NCI-H345 treated with DMSO at 0.1 percent for 48 hours (cell line): ENCODE measurements at regions not wholly inside any gene's neighbourhood (a gene's known extent, or its start where the extent isn't known, plus 50 kb on each side); places are given as distances from the start of the nearest gene placed in this dataset.

ENCODE experiments used
- DNase-seq: peaks from one replicate; lab custom pipeline; 2025; ENCODE audit not compliant: unreplicated experiment; lab: John Stamatoyannopoulos, UW

- DNase-seq: no peak
Measured at GRCh38 chr18:68469049-68469625, 245.8 kb downstream of the TMX3 start.

- DNase-seq: no peak
Measured at GRCh38 chr18:68467957-68468356, 247.0 kb downstream of the TMX3 start.

- DNase-seq: no peak
Measured at GRCh38 chr18:68467329-68467728, 247.6 kb downstream of the TMX3 start.

GRCh38 chr18:68466672-68467071 lies 248.2 kb downstream of the TMX3 start:
- DNase-seq: no peak

GRCh38 chr18:68462766-68463165 lies 252.1 kb downstream of the TMX3 start:
- no peak for DNase-seq

GRCh38 chr18:68462148-68462547 lies 252.8 kb downstream of the TMX3 start:
- no peak for DNase-seq

- no peak for DNase-seq
Measured at GRCh38 chr18:68461481-68462018, 253.4 kb downstream of the TMX3 start.

- DNase-seq: no peak
Measured at GRCh38 chr18:68459968-68460367, 254.9 kb downstream of the TMX3 start.

GRCh38 chr18:68456985-68457384 lies 257.9 kb downstream of the TMX3 start:
- no peak for DNase-seq

GRCh38 chr18:68455229-68455603 lies 259.7 kb downstream of the TMX3 start:
- no peak for DNase-seq

- DNase-seq: no peak
Measured at GRCh38 chr18:68454511-68455228, 260.2 kb downstream of the TMX3 start.

- no peak for DNase-seq
Measured at GRCh38 chr18:68449292-68449691, 265.6 kb downstream of the TMX3 start.

GRCh38 chr18:68448736-68449135 lies 266.2 kb downstream of the TMX3 start:
- DNase-seq: no peak

- DNase-seq: no peak
Measured at GRCh38 chr18:68447286-68447685, 267.6 kb downstream of the TMX3 start.

GRCh38 chr18:68445668-68446426 lies 269.1 kb downstream of the TMX3 start:
- DNase-seq: no peak

- no peak for DNase-seq
Measured at GRCh38 chr18:68445136-68445535, 269.8 kb downstream of the TMX3 start.

- DNase-seq: no peak
Measured at GRCh38 chr18:68441241-68441640, 273.7 kb downstream of the TMX3 start.

GRCh38 chr18:68440433-68440832 lies 274.5 kb downstream of the TMX3 start:
- no peak for DNase-seq

GRCh38 chr18:68439642-68440041 lies 275.3 kb downstream of the TMX3 start:
- no peak for DNase-seq

GRCh38 chr18:68438983-68439382 lies 275.9 kb downstream of the TMX3 start:
- DNase-seq: no peak

GRCh38 chr18:68438536-68438935 lies 276.4 kb downstream of the TMX3 start:
- DNase-seq: no peak

GRCh38 chr18:68436485-68436884 lies 278.4 kb downstream of the TMX3 start:
- DNase-seq: no peak
